ENCODE measurements at regions not wholly inside any gene's neighbourhood (a gene's known extent, or its start where the extent isn't known, plus 50 kb on each side); places are given as distances from the start of the nearest gene placed in this dataset.

DNA sequence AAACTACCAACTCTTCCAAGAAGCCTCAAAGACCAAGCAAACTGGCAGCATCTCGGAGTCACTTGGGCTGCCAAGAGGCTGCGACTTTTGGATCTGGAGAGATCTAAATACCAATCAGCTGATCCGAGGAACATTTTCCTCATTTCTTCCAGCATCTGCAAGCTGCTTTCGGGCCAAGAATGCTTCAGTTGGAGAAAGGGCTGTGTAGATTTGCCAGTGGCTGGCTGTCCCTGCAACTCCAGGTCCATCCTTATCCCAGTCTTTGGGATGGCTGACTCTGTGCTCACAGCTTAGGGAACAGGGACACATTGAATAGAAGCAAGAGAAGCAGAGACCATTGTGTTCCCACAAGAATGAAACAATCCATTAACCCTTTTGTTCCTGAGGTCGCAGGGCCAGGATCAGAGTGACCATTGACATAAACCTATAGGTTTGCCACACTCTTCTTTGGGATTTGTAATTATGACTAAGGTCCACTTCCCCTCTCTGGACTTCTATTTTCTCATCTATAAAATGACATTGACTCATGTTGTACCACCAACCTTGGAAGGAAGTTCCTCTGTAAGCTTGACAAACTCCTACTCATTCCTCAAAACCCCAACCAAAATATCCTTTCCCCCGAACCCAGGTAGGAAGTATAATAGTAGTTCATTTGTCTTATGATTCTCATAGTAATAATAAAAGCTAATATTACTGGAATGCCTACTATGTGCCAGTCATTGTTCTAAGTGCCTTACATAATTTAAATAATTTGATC, 340.8 kb downstream of the MN1 start:
- TF ChIP-seq SIN3A (IDR thresholded peaks at IDR 0.05; ENCODE audit: borderline replicate concordance, insufficient read depth, low read length) (no peak), POLR2AphosphoS5 (IDR thresholded peaks at IDR 0.05; ENCODE audit: low read depth, low read length) (no peak), TAF1 (IDR thresholded peaks at IDR 0.05; ENCODE audit: borderline replicate concordance, insufficient read depth, low read length) (no peak)
- TF ChIP-seq, protein P1, sequence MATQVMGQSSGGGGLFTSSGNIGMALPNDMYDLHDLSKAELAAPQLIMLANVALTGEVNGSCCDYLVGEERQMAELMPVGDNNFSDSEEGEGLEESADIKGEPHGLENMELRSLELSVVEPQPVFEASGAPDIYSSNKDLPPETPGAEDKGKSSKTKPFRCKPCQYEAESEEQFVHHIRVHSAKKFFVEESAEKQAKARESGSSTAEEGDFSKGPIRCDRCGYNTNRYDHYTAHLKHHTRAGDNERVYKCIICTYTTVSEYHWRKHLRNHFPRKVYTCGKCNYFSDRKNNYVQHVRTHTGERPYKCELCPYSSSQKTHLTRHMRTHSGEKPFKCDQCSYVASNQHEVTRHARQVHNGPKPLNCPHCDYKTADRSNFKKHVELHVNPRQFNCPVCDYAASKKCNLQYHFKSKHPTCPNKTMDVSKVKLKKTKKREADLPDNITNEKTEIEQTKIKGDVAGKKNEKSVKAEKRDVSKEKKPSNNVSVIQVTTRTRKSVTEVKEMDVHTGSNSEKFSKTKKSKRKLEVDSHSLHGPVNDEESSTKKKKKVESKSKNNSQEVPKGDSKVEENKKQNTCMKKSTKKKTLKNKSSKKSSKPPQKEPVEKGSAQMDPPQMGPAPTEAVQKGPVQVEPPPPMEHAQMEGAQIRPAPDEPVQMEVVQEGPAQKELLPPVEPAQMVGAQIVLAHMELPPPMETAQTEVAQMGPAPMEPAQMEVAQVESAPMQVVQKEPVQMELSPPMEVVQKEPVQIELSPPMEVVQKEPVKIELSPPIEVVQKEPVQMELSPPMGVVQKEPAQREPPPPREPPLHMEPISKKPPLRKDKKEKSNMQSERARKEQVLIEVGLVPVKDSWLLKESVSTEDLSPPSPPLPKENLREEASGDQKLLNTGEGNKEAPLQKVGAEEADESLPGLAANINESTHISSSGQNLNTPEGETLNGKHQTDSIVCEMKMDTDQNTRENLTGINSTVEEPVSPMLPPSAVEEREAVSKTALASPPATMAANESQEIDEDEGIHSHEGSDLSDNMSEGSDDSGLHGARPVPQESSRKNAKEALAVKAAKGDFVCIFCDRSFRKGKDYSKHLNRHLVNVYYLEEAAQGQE (IDR thresholded peaks at IDR 0.05; ENCODE audit: insufficient read depth in 1 of 2, low read depth in 2 of 2, low read length in 2 of 2) = no peak

Measured in PFSK-1 (cell line).